AG09319 (cell line): ENCODE measurements at regions not wholly inside any gene's neighbourhood (a gene's known extent, or its start where the extent isn't known, plus 50 kb on each side); places are given as distances from the start of the nearest gene placed in this dataset.

Experiments used
- DNase-seq: peaks from one replicate; pipeline ENCODE4 v3.0.0-alpha.2; 2010; ENCODE audit warnings: low read depth; ENCODE audit errors: extremely low read depth
- CTCF ChIP-seq: IDR thresholded peaks from 2 replicates; pipeline ENCODE4 v1.5.1; 2011; ENCODE audit warnings: low read depth, mild to moderate bottlenecking, inconsistent platforms, low read length, moderate library complexity

DNA sequence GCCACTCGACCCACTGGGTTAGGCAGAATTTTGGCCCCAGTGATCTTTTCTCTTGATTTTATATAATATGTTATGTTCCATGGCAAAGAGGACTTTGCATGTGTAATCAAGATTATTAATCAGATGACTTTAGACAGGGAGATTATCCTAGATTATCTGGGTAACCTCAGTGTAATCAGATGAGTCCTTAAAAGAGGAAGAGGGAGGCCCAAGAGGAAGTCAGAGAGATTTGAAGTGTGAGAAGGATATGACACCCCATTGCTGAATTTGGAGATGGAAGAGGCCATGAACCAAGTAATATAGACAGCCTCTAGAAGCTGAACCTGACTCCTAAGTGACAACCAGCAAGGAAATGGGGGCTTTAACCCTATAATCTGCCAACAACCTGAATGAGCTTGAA, 117.1 kb upstream of the CSF3R start:
- TF ChIP-seq CTCF: no peak
- DNase-seq: no peak

- TF ChIP-seq CTCF: no peak
- DNase-seq: no peak
Measured at GRCh38 chr1:36597514-36597913, 114.8 kb upstream of the CSF3R start.

- TF ChIP-seq CTCF: no peak
- no peak for DNase-seq
Measured at GRCh38 chr1:36595921-36596320, 113.2 kb upstream of the CSF3R start.

GRCh38 chr1:36595349-36595748, 112.6 kb upstream of the CSF3R start:
- TF ChIP-seq CTCF: no peak
- no peak for DNase-seq

DNA sequence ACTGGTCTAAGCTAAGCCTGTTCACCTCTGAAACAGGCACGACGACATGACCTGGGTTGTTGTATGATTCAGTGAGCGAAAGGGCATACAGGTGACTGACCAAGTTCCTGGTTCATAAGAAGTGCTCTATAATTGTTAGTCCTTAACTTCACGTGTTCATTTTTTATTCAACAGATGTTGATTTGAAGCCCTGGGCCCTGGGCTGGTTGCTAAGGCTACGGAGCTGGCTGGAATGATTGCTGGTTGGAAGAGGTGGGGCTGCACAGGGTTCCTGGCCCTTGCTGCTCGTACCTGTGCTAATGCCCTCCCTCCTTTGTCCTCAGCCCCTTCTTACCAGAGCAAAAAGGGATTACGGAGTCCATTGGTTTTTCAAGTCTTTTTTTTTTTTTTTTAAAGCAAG, 111.3 kb upstream of the CSF3R start:
- no peak for DNase-seq
- TF ChIP-seq CTCF: no peak

GRCh38 chr1:36591278-36591677, 108.6 kb upstream of the CSF3R start:
- DNase-seq: no peak
- no peak for TF ChIP-seq CTCF

GRCh38 chr1:36590771-36591170, 108.1 kb upstream of the CSF3R start:
- DNase-seq: no peak
- TF ChIP-seq CTCF: no peak

DNA sequence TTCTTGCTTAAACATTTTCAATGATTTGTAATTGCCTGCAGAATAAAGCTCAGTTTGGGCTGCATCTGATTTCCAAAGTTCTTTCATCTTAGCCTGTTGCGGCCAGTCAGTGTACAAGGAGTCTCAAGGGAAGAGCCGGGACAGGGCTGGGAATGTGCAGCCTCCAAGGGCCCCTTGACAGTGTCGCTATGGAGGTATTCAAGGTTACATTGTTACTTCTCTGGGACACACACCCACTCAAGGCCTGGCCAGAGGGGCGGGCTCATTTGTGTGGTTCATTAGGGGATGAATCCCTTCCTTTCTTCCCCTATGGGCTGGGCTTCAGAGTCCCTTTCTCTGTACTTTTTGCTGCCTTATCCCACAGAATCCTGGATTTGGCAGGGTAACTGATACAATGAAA, 107.6 kb upstream of the CSF3R start:
- DNase-seq: no peak

More for the DNA sequence above, 107.6 kb upstream of the CSF3R start:
- no peak for TF ChIP-seq CTCF
